Left kidney (tissue), 1 donor: ENCODE measurements at regions not wholly inside any gene's neighbourhood (a gene's known extent, or its start where the extent isn't known, plus 50 kb on each side); places are given as distances from the start of the nearest gene placed in this dataset.
"Not testable (repeated sequence)": the region's sequence is repeated elsewhere in the genome, so short reads cannot be mapped to it uniquely, and the experiment has no call there.

Source experiments
- DNase-seq: peaks from one replicate; pipeline ENCODE4 v3.0.0-alpha.2; 2013

DNA sequence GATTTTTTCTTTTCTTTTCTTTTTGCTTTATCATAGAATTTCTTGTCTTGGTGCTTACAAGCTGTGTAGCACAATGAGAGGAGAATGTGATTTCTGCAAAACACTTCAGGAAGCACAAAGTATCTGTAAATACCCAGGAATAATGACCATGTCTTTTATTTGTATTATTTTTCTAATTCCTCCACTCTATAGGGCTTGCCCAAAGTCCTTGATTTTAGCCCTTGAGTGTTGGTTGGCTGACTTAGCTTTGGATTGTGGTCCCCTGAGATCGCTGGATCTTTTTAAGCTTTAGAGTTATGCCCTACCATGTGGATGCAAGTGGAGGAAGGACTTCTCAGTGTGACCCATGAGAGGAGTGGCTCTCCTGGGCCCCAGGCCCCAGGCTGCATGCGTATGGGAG is 52.2 kb downstream of the HOXC4 start:
- not testable (repeated sequence) for DNase-seq

DNA sequence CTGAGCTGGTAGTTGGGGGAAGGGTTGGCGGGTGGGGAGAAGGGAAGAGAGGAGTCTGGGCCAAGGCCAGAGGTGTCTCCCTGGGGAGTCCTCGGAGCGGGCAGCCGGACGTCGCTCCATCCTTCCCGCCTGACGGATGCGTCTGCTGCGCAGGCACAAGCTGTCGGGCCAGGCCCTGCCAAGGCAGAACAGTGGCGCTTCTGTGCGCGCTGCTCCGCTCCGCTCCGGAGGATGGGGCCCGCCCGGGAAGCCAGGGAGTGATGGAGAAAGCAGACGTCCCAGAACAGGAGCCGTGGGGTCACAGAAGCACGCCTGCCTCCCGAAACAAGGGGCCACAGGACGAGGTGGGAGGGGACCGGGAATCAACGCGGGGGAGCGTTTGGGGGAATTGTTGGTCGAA is 52.6 kb downstream of the HOXC4 start:
- DNase-seq = not testable (repeated sequence)

DNA sequence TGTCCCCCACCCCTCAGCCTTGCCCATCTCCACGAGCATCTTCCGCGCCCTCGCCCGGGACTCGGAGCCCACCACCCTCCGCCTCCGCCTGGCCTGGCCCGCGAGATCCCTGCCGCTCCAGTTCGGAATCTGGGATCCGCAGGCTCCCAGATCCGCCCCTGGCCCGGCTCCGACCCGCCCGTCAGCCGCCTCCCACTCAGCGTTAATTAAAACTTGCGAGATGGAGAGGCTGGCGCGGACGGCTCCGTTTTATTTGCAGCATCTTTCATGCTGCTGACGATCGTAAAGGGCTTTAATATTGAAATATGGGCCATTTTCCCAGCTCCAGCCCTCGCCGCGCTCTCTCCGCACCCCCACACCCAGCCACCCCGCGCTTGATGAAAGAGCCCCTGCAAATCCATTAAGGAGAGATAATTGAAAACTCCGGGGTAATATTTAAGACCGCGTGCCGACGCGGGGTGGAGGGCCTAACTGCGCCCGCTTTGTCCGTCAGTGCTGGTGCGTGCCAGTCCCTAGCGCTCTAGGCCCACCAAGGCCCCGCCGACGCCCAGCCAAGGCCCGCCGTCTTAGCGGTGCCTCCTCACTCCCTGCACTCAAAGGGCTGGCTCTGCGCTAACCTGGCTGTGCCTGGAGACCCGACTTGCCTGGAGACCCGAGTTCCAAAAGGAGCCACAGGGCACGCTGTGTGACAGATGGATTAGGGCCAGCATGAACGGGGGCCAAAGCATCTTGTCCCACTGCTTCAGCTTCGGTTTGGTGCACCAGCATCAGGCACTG is 53.4 kb downstream of the HOXC4 start:
- not testable (repeated sequence) for DNase-seq

DNA sequence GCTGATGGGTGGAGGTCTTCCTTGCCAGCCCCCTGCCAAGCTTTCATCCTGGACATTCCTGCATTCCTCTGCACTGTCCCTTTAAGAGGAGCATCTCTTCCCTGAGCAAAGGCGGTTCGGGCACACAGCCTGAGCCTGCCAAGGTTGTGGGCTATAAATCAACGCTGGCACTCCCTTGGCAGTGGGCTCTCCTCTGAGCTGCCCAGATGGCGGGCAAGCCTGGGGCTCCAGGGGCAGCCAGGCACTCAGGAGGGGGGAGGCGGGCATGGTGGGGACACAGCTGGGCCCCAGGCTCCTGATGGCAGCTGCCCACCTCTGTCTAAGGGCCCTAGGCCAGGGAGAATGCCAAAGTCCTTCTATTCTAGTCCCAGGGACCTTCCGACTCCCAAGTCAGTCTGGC is 58.7 kb downstream of the HOXC4 start:
- not testable (repeated sequence) for DNase-seq

DNA sequence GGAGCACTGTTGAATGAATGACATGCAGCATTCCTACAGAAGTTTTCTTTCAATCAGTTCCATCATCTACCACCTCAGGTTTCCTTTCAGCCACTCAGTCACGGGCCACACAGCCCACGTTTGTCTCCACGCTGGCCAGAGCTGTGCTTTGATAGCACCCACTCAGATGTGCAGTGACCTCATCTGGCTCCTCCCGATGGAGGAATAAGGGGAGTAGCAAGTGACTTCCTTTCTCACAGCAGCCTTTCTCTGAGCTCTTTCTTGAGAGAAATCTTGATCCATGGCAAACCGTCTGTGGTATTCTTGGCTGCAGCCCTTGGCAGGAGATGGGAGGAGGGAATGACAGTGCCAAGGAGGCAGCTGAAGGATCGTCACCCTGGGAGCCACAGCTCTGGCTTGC is 62.4 kb downstream of the HOXC4 start:
- DNase-seq = not testable (repeated sequence)

DNA sequence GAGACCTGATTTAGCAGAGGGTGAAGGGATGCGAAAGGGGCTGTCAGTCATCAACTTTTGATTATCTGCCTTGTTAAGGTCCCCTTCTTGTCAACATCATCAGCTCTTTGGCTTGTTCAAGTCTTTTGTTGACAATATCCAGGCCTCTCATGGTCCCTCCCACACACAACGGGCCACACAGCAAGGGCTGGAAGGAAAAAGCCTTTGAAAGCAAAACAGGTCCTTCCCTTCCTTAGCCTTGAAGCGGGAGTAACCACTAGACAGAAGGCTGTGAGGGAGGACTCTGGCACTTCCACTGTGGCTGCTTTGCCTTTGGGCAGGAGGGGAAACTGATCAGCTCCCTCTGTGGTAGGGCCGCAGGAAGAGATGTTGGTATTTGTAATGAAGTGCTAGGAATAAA is 63.8 kb downstream of the HOXC4 start:
- DNase-seq = not testable (repeated sequence)

DNA sequence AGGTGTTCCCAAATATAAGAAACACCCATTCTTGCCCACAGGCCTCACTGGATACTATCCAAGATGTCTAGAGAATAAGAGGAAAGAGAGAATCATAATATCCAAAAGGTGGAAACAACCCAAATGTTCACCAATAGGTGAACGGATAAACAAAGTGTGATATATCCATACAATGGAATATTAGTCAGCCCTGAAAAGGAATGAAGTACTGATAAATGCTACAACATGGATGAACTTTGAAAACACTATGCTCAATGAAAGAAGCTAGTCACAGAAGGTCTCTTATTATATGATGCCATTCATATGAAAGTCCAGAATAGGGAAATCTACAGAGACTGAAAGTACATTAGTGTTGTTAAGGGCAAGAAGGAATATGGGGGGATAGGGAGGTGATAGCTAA is 65.4 kb downstream of the HOXC4 start:
- not testable (repeated sequence) for DNase-seq

DNA sequence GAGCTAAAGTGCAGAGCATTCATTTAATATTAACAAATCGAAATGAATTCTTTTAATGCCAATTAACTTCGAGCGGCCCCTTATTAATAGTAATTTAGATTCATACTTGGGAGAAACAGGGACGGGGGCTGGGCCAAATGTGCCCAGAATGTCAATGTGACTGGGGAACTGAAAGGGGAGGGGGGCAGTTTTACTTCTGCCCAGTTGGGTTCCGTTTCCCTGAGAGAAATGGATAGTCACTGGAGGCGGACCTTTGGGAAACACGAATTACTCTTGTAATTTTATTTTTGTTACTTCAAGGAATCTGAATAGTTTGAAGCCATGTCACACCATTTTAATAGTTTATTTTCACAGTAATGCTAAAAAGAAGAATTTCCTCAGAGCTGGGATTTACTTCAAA is 64.8 kb downstream of the SMUG1 start:
- DNase-seq = not testable (repeated sequence)

DNA sequence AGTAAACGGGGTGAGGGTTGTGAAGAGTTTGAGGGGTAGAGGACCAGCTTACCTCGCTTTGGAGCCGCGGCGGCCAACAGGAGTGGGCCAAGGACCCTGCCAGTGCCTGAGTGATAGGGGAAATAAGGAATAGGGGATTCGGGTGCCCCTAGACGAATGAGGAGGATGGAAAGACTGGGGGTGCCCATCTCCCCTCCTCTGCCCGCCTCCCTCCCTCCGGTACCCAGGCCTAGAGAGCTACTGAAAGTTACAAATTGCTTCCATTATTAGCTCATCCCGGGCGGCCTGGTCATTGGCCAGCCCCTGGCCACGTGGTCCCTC is 63.1 kb downstream of the SMUG1 start:
- not testable (repeated sequence) for DNase-seq

DNA sequence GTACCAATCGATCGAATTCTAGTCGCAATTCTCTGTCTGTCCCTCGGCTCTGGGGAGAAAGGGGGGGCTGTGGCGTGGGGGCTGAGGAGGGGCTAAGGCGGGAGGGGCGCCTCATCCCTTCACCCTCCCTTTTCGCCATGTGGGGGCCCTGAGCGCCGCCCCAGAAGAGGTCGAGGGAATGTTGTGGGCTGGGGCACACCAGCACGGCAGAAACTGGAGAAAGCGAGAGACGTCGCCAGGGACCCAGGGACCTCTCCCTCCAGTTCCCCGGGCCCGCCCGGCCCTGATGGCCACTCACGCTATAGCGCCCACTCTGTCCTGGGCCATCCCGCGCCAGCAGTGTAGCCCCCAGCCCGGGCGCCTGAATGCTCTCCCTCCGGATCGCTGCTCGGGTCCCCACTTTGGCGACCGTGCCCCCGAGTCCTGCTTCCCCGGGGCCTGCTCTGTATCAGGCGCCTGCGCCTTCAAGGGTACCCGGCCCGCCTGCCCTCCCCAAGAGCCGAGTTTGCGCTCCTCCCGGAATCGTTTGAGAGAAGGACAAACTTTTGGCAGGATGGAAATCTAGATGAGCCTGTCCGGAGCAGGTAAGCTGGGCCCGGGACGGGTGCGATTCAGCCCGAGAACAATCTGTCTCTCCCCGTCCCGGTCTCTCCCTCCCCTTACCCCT is 62.6 kb downstream of the SMUG1 start:
- no peak for DNase-seq

DNA sequence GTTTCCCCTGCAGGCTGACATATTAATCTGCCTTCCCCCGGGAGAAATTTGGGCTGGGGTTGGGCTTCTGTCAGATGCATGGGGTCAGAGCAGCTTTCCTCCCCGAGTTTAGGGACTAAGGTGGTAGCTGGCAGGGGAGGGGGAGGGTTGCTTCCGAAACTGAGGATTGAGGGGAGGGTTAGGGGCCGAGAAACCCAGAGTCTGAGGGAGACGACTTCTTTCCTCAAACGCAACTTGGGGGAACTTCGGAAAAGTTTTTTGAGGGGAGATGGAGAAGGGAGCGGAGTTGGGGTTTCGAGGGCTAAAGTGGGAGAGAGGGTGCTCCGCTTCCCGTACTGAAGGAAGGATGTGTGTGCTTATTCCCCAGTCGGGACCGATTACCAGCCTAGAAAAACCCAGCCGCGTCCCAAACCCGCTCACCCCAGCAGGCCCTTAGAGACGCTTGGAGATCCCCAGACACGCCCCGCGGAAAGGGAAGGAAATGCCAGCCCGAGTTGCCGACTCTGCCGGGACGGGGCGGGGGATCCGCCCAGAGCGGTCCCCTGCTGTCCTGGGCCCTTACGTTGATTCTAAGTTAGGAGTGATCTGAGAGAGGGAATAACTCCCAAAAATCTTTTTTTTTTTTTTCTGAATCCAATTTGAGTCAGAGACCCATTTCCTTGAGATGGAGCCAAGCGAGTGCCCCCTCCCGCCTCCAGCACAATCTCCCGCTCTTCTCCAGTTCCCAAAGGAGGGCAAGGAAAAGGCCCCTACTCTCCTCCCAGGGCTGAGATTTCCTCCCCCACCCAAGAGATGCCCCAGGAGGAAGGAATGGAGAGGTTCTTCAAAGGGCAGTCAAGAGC is 61.9 kb downstream of the SMUG1 start:
- peak; percentile 63 for DNase-seq

DNA sequence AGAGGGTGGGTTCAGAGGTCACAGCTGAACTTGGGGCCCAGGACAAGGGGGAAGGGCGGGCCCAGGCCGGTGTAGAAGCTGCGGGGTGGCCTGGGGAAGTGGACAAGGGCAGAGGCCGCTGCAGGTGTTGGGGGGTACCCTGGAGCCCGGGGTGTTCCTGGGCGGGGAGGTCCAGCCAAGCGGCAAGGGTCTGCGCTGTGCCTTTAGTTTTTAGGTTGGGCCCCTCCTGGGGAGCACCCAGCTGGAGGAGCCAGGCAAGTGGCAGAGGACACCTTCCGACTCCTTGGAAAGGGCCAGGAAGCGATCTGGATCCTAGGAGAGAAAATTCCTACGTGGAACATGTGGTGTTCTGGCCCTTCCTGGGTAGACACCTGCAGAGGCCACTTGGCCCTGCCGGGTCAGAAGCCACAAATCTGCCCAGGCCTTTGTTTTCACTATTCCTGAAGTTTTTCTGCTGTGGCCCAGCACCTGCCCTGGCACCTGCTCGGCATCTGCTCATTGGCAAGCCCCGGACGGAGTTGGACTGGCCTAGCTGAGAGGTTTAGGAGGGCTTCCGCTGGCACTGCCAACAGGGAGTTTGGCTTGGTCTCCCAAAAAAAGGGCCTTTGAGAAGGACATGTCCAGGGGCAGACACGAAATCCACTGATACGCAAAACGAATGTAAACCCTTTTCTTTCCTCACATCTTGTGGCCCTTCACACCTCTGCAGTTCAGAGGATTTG is 61.1 kb downstream of the SMUG1 start:
- DNase-seq = no peak

DNA sequence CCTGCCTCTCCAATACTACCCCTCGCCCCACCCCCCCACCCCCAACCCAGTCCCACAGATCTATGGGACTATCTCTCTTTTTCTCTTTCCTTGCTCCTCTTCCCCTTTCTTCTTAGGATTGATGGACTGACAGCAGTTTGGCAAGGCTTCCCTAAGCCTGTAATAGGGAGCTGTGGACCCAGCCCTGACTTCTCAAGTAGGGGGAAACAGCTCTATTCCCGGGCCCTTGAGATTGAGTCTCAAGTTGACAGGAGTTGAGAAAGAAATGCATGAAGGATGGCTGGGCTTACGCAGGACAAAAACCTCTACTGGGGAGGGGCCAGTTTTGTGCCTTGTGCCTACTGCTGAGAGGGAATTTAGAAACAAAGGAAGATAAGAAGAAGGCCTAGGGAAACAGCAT is 60.4 kb downstream of the SMUG1 start:
- DNase-seq = no peak

DNA sequence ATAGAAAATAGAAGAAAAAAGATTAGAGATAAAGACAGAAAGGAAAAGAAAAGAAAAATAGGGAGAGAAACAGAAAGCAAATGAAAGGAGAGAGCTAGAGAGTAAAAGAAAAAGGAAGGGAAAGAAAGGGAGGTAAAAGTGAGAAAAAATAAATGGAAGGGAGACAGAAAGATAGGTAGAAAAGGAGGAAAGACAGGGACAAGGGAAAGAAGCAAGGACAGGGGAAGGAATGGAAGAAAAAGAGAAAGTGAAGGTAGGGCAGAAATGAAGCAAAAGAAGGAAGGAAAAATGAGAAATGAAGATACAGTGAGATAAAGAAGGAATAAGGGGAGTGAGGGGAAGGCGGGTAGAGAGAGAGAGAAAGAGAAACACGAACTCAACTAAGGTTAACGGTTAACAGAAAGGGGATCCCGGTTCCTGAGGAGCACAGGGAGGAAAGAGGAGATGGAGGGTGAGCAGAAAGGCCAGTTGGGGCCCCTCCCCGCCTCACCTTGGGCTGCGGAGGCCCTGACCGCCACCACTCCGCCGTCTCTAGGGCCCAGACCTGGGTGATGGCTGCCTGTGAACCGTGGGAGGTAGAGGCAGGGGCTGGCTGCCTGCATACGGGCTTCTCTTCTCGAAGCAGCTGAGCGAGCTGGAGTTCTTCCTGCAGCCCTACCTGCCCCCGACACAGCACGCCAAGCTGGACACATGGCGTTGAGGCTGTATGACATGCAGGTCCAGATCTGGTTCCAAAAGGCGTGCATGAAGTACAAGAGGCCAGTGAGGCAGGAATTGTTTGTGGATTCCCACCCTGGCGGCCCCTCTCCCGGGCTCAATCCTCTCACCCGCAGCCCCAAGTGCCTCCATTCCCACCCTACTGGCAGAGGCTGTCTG is 59.5 kb downstream of the SMUG1 start:
- no peak for DNase-seq
